Lower leg skin (tissue), 3 donors: ENCODE measurements at regions not wholly inside any gene's neighbourhood (a gene's known extent, or its start where the extent isn't known, plus 50 kb on each side); places are given as distances from the start of the nearest gene placed in this dataset.

ENCODE experiments used
- POLR2A ChIP-seq, 2 donors: fragments of 450-650 bp; IDR thresholded peaks; one replicate each; pipeline ENCODE4 v1.6.1; 2016 to 2017; ENCODE audit warnings: antibody characterized with exemption in 2 of 2, mild to moderate bottlenecking in 1 of 2, moderate library complexity in 1 of 2
- TF ChIP-seq, protein P1 (sequence below), 3 donors: fragments of 450-650 bp; IDR thresholded peaks; one replicate each; pipeline ENCODE4 v1.5.1; 2016; ENCODE audit warnings: antibody characterized with exemption in 3 of 3, mild to moderate bottlenecking in 3 of 3, moderate library complexity in 2 of 3

DNA sequence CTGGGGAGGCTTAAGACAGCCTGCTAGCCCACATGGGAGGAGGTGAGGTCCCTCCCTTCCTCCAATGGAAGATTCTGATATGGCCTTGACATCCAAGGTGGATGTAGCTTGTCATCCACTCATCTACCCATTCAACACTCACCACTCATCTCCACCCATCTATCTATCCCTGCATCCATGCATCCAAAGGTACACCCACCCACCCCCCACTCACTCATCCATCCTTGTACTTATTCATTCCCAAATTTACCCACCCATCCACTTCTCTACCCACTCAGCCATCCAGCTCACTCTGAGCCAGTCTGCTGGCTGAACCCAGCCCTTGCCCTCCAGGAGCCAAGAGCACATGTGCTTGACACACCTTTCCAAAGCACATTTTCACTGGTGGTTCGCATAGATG lies 189.7 kb downstream of the TLE3 start:
- TF ChIP-seq, protein P1, sequence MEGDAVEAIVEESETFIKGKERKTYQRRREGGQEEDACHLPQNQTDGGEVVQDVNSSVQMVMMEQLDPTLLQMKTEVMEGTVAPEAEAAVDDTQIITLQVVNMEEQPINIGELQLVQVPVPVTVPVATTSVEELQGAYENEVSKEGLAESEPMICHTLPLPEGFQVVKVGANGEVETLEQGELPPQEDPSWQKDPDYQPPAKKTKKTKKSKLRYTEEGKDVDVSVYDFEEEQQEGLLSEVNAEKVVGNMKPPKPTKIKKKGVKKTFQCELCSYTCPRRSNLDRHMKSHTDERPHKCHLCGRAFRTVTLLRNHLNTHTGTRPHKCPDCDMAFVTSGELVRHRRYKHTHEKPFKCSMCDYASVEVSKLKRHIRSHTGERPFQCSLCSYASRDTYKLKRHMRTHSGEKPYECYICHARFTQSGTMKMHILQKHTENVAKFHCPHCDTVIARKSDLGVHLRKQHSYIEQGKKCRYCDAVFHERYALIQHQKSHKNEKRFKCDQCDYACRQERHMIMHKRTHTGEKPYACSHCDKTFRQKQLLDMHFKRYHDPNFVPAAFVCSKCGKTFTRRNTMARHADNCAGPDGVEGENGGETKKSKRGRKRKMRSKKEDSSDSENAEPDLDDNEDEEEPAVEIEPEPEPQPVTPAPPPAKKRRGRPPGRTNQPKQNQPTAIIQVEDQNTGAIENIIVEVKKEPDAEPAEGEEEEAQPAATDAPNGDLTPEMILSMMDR (IDR thresholded peaks at IDR 0.05), result no peak
- TF ChIP-seq POLR2A (IDR thresholded peaks at IDR 0.05), result no peak
